PFSK-1 (cell line): ENCODE measurements at regions not wholly inside any gene's neighbourhood (a gene's known extent, or its start where the extent isn't known, plus 50 kb on each side); places are given as distances from the start of the nearest gene placed in this dataset.

Source experiments
- FOXP2 ChIP-seq: optimal IDR thresholded peaks from 2 replicates; pipeline ENCODE3; 2011; ENCODE audit warnings: borderline replicate concordance, control low read depth, inconsistent platforms; ENCODE audit not compliant: insufficient read depth; ENCODE audit errors: extremely low read length, extremely low read depth
- POLR2AphosphoS5 ChIP-seq: IDR thresholded peaks from 2 replicates; pipeline ENCODE4 v1.6.1; 2012; ENCODE audit warnings: low read depth, mild to moderate bottlenecking, control low read depth, low read length, moderate library complexity
- REST ChIP-seq, 2 experiments: IDR thresholded peaks; 2 replicates each; pipeline versions ENCODE4 v1.6.1 to v1.8.0; 2011 to 2012; ENCODE audit warnings: low read depth in 2 of 2, low read length in 2 of 2, control low read depth in 1 of 2, inconsistent platforms in 1 of 2, mild to moderate bottlenecking in 1 of 2, moderate library complexity in 1 of 2; ENCODE audit not compliant: insufficient read depth in 1 of 2
- SIN3A ChIP-seq: IDR thresholded peaks from 2 replicates; pipeline ENCODE4 v1.6.1; 2012; ENCODE audit warnings: mild to moderate bottlenecking, low read length, moderate library complexity, borderline replicate concordance; ENCODE audit not compliant: insufficient read depth
- TAF1 ChIP-seq: IDR thresholded peaks from 2 replicates; pipeline ENCODE4 v1.6.1; 2012; ENCODE audit warnings: low read length, control low read depth, borderline replicate concordance; ENCODE audit not compliant: insufficient read depth

GRCh38 chr2:12254280-12254860 lies 462.4 kb upstream of the TRIB2 start:
- no peak for TF ChIP-seq FOXP2
- TF ChIP-seq POLR2AphosphoS5 = no peak
- TF ChIP-seq SIN3A = no peak
- TF ChIP-seq TAF1 = no peak
- no peak for TF ChIP-seq REST (IDR thresholded peaks at IDR 0.05; ENCODE audit: insufficient read depth in 1 of 2, low read depth in 2 of 2, low read length in 2 of 2)

GRCh38 chr2:12256206-12256605 lies 460.5 kb upstream of the TRIB2 start:
- TF ChIP-seq FOXP2 (no peak), SIN3A (no peak), REST (IDR thresholded peaks at IDR 0.05; ENCODE audit: insufficient read depth in 1 of 2, low read depth in 2 of 2, low read length in 2 of 2) (no peak), TAF1 (no peak), POLR2AphosphoS5 (no peak)

GRCh38 chr2:12257476-12257875 lies 459.3 kb upstream of the TRIB2 start:
- TF ChIP-seq TAF1 (no peak), POLR2AphosphoS5 (no peak), SIN3A (no peak), FOXP2 (no peak), REST (IDR thresholded peaks at IDR 0.05; ENCODE audit: insufficient read depth in 1 of 2, low read depth in 2 of 2, low read length in 2 of 2) (no peak)

- no peak for TF ChIP-seq POLR2AphosphoS5
Observed at GRCh38 chr2:12259493-12259892, 457.2 kb upstream of the TRIB2 start.

GRCh38 chr2:12261986-12262680 lies 454.6 kb upstream of the TRIB2 start:
- TF ChIP-seq REST (IDR thresholded peaks at IDR 0.05; ENCODE audit: insufficient read depth in 1 of 2, low read depth in 2 of 2, low read length in 2 of 2) (no peak), POLR2AphosphoS5 (no peak)
